B cell (primary cell): ENCODE measurements at regions not wholly inside any gene's neighbourhood (a gene's known extent, or its start where the extent isn't known, plus 50 kb on each side); places are given as distances from the start of the nearest gene placed in this dataset.

ENCODE experiments used
- EZH2 ChIP-seq: IDR thresholded peaks from 2 replicates; pipeline ENCODE4 v1.6.1; 2012; ENCODE audit warnings: borderline replicate concordance, low read depth, mild to moderate bottlenecking, moderate library complexity, low read length; ENCODE audit not compliant: insufficient read depth, poor library complexity, severe bottlenecking
- TF ChIP-seq, protein P1 (sequence below): fragments of 200-600 bp; IDR thresholded peaks from one replicate; pipeline ENCODE4 v1.8.0; 2022; ENCODE audit warnings: antibody characterized with exemption, mild to moderate bottlenecking

- TF ChIP-seq, protein P1, sequence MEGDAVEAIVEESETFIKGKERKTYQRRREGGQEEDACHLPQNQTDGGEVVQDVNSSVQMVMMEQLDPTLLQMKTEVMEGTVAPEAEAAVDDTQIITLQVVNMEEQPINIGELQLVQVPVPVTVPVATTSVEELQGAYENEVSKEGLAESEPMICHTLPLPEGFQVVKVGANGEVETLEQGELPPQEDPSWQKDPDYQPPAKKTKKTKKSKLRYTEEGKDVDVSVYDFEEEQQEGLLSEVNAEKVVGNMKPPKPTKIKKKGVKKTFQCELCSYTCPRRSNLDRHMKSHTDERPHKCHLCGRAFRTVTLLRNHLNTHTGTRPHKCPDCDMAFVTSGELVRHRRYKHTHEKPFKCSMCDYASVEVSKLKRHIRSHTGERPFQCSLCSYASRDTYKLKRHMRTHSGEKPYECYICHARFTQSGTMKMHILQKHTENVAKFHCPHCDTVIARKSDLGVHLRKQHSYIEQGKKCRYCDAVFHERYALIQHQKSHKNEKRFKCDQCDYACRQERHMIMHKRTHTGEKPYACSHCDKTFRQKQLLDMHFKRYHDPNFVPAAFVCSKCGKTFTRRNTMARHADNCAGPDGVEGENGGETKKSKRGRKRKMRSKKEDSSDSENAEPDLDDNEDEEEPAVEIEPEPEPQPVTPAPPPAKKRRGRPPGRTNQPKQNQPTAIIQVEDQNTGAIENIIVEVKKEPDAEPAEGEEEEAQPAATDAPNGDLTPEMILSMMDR = no peak
- TF ChIP-seq EZH2 = no peak
Measured at GRCh38 chr1:230537456-230537855, 104.8 kb upstream of the COG2 start.
